HEK293 (cell line): ENCODE measurements at regions not wholly inside any gene's neighbourhood (a gene's known extent, or its start where the extent isn't known, plus 50 kb on each side); places are given as distances from the start of the nearest gene placed in this dataset.
"Not testable (repeated sequence)": the region's sequence is repeated elsewhere in the genome, so short reads cannot be mapped to it uniquely, and the experiment has no call there.

Experiments
- CTCF ChIP-seq: fragments of 450-650 bp; formaldehyde crosslinking; IDR thresholded peaks from 2 replicates; pipeline ENCODE4 v1.5.1; 2016; ENCODE audit warnings: missing biosample characterization, missing genetic modification characterization
- ZNF645 ChIP-seq: fragments of 450-650 bp; formaldehyde crosslinking; IDR thresholded peaks from 2 replicates; pipeline ENCODE4; 2016; ENCODE audit warnings: missing biosample characterization, missing genetic modification characterization
- ZSCAN23 ChIP-seq: fragments of 450-650 bp; formaldehyde crosslinking; IDR thresholded peaks from 2 replicates; pipeline ENCODE4 v1.5.1; 2016; ENCODE audit warnings: missing biosample characterization, missing genetic modification characterization

- not testable (repeated sequence) for TF ChIP-seq CTCF, ZNF645, ZSCAN23 (tag by site-specific recombination)
Observed at GRCh38 chr1:146792725-146793124, 145.4 kb upstream of the NBPF12 start.
